ENCODE measurements at regions not wholly inside any gene's neighbourhood (a gene's known extent, or its start where the extent isn't known, plus 50 kb on each side); places are given as distances from the start of the nearest gene placed in this dataset.

DNA sequence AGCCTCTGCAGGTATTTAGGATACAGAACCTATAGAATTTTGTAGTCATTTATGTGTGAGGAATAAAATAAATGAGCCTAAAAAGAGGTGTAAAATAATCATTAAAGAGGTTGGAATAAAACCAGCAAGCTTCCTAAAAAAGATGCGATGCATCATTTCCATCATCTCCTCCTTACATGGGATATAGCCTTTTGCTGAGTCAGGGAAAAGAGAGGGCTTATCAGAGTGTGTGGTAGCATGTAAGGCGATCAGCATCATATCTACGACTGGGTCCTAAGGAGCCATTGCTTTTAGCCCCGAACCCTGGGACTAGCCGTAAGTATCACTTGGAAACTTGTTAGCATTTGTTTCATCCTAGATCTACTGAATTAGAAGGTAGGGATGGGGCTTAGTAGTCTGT is 94.9 kb downstream of the DTWD1 start:
- Mint-ChIP-seq H3K4me3 (no peak overlapping the region), H3K4me1 (peaks cover 0 to 5% (median 0%) of the 10 kb centered on the region in 7 donors), H3K27ac (no peak overlapping the region), H3K36me3 (peaks cover 0 to 9% (median 3%) of the 10 kb centered on the region in 5 donors), H3K9me3 (peaks cover 5 to 16% (median 8%) of the 10 kb centered on the region in 11 donors), H3K27me3 (peaks cover 0 to 11% (median 3%) of the 10 kb centered on the region in 5 donors)
- Histone ChIP-seq H3K4me1 (ENCODE audit: control insufficient read depth in 2 of 2, insufficient read depth in 2 of 2, low read length in 2 of 2) (no peaks in the 10 kb centered on the region), H3K36me3 (ENCODE audit: control insufficient read depth in 2 of 3, insufficient read depth in 3 of 3, low read length in 3 of 3) (no peaks in the 10 kb centered on the region), H3K27ac (ENCODE audit: low read depth, low read length) (no peak overlapping the region), H3K4me3 (ENCODE audit: low read length) (no peak overlapping the region), H3K27me3 (ENCODE audit: control insufficient read depth in 2 of 2, insufficient read depth in 2 of 2, low read length in 2 of 2) (no peaks in the 10 kb centered on the region), H3K9me3 (ENCODE audit: control insufficient read depth in 2 of 3, low read length in 3 of 3) (peaks cover 0 to 5% (median 0%) of the 10 kb centered on the region in 3 experiments)
- DNase-seq (no peak), ATAC-seq (no peak)
- POLR2A ChIA-PET = no interaction called here
- intact Hi-C loops (cut with micrococcal nuclease) = no loop called here
- CTCF ChIA-PET = no interaction called here

DNA sequence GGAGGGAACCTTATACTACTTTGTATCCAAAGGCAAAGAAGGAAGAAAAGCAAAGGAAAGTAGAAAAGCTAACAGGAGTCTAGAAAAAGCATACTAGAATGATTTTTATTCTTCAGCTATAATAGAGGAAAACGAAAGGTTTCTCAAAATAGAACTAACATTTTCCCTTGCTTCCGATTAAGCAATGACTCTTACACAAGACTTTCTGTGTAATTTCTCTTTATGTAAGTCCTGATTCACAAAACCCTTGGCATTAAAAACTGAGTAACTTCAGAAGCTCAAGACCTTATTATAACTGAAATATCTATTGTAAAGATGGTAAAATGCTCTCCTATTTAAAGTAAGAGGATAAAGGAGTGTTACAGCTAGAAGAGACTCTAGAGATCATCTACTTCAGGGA is 97.4 kb downstream of the DTWD1 start:
- no peak overlapping the region for H3K4me3 ChIP-seq (ENCODE audit: low read length)
- H3K9me3 ChIP-seq (ENCODE audit: control insufficient read depth in 2 of 3, low read length in 3 of 3) = no peaks in the 10 kb centered on the region
- no peaks in the 10 kb centered on the region for H3K27me3 ChIP-seq (ENCODE audit: control insufficient read depth in 2 of 2, insufficient read depth in 2 of 2, low read length in 2 of 2)
- H3K27ac ChIP-seq (ENCODE audit: low read depth, low read length) = no peak overlapping the region
- H3K4me1 Mint-ChIP-seq = peaks cover 0 to 5% (median 0%) of the 10 kb centered on the region in 7 donors
- POLR2A ChIA-PET = no interaction called here
- intact Hi-C loops (cut with micrococcal nuclease) = no loop called here
- H3K36me3 Mint-ChIP-seq = no peaks in the 10 kb centered on the region
- no peak overlapping the region for H3K4me3 Mint-ChIP-seq
- H3K27me3 Mint-ChIP-seq = peaks cover 3 to 19% (median 5%) of the 10 kb centered on the region in 5 donors
- DNase-seq = no peak
- H3K27ac Mint-ChIP-seq = no peak overlapping the region
- H3K4me1 ChIP-seq (ENCODE audit: control insufficient read depth in 2 of 2, insufficient read depth in 2 of 2, low read length in 2 of 2) = no peaks in the 10 kb centered on the region
- CTCF ChIA-PET = no interaction called here
- H3K36me3 ChIP-seq (ENCODE audit: control insufficient read depth in 2 of 3, insufficient read depth in 3 of 3, low read length in 3 of 3) = no peaks in the 10 kb centered on the region
- peaks cover 0 to 3% (median 0%) of the 10 kb centered on the region in 11 donors for H3K9me3 Mint-ChIP-seq
- ATAC-seq = no peak

DNA sequence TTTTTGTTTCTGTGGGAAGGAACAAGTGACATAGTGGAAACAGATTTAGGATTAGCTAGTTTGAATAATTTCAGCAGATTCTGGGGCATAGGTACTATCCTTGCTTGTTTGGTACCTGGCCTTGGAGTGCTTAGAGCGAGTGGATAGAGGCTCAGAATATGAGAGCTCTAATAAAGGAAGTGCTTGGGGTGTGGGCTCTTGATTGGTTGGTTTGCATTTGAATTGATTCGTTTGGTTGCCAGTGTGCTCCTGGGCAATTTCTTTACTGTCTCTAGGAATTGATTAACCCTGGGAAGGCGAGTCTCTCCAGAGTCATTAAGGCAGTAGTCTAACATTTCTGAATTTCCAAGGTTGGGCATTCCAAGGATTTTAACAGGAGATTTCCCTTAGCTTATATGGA is 98.0 kb downstream of the DTWD1 start:
- ChIA-PET CTCF (no interaction called here), POLR2A (no interaction called here)
- Histone ChIP-seq H3K4me3 (ENCODE audit: low read length) (no peak overlapping the region), H3K9me3 (ENCODE audit: control insufficient read depth in 2 of 3, low read length in 3 of 3) (no peaks in the 10 kb centered on the region), H3K27ac (ENCODE audit: low read depth, low read length) (no peak overlapping the region), H3K27me3 (ENCODE audit: control insufficient read depth in 2 of 2, insufficient read depth in 2 of 2, low read length in 2 of 2) (no peaks in the 10 kb centered on the region), H3K4me1 (ENCODE audit: control insufficient read depth in 2 of 2, insufficient read depth in 2 of 2, low read length in 2 of 2) (no peaks in the 10 kb centered on the region), H3K36me3 (ENCODE audit: control insufficient read depth in 2 of 3, insufficient read depth in 3 of 3, low read length in 3 of 3) (no peaks in the 10 kb centered on the region)
- ATAC-seq (no peak), DNase-seq (no peak)
- Mint-ChIP-seq H3K4me1 (peaks cover 0 to 5% (median 0%) of the 10 kb centered on the region in 7 donors), H3K27me3 (peaks cover 5 to 19% (median 10%) of the 10 kb centered on the region in 5 donors), H3K9me3 (peaks cover 0 to 3% (median 0%) of the 10 kb centered on the region in 11 donors), H3K36me3 (no peaks in the 10 kb centered on the region), H3K27ac (no peak overlapping the region), H3K4me3 (no peak overlapping the region)
- intact Hi-C loops (cut with micrococcal nuclease) = no loop called here

DNA sequence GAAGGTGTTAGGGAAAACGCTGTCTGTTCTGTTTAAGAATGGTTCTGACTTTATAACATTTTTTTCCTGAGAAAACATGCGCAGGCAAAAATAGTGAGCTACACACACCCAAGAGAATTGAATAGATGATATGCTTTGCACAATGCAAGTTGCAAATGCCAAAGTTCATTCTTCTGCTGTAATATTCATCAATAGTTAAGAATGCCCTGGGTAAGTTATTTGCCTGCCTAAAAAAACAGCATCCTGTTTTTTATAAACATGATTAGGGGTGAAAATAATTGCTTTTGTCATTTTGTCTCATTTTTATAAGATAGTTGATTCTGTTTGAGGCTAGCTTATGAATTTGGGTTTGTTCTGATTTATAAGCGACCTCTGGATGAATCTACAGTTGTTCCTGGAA is 99.4 kb downstream of the DTWD1 start:
- Mint-ChIP-seq H3K9me3 (peaks cover under 1 to 5% (median 3%) of the 10 kb centered on the region in 11 donors), H3K27me3 (peaks cover 5 to 21% (median 10%) of the 10 kb centered on the region in 5 donors), H3K36me3 (no peaks in the 10 kb centered on the region), H3K4me3 (no peak overlapping the region), H3K27ac (no peak overlapping the region), H3K4me1 (peaks cover 0 to 5% (median 0%) of the 10 kb centered on the region in 7 donors)
- CTCF ChIA-PET = no interaction called here
- intact Hi-C loops (cut with micrococcal nuclease) = no loop called here
- Histone ChIP-seq H3K36me3 (ENCODE audit: control insufficient read depth in 2 of 3, insufficient read depth in 3 of 3, low read length in 3 of 3) (no peaks in the 10 kb centered on the region), H3K4me3 (ENCODE audit: low read length) (no peak overlapping the region), H3K27ac (ENCODE audit: low read depth, low read length) (no peak overlapping the region), H3K4me1 (ENCODE audit: control insufficient read depth in 2 of 2, insufficient read depth in 2 of 2, low read length in 2 of 2) (no peaks in the 10 kb centered on the region), H3K9me3 (ENCODE audit: control insufficient read depth in 2 of 3, low read length in 3 of 3) (no peaks in the 10 kb centered on the region), H3K27me3 (ENCODE audit: control insufficient read depth in 2 of 2, insufficient read depth in 2 of 2, low read length in 2 of 2) (no peaks in the 10 kb centered on the region)
- POLR2A ChIA-PET = no interaction called here
- no peak for ATAC-seq
- DNase-seq = no peak

DNA sequence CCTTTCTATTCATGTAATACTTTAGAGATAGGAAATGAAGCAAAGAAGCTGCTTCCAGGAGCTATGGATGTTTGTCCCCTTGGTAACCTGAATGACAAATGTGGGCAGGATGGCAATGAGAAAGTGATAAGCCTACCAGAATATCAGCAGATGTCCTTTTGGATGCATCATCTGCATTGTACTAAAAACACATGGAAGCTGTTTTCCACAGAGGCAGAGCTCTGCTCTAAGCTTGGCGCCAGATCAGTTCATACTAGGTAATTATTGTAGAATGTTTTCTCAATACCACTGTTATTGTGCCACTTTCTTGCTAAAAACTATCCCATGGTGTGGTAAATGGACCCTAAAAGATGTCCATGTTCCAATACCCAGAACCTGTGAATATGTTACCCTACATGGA is 100.2 kb downstream of the DTWD1 start:
- DNase-seq (no peak), ATAC-seq (no peak)
- peaks cover 2 to 11% (median 8%) of the 10 kb centered on the region in 11 donors for H3K9me3 Mint-ChIP-seq
- H3K27ac ChIP-seq (ENCODE audit: low read depth, low read length) = no peak overlapping the region
- H3K4me1 Mint-ChIP-seq = peaks cover 0 to 5% (median 0%) of the 10 kb centered on the region in 7 donors
- intact Hi-C loops (cut with micrococcal nuclease) = no loop called here
- H3K4me3 Mint-ChIP-seq = no peak overlapping the region
- no peaks in the 10 kb centered on the region for H3K27me3 ChIP-seq (ENCODE audit: control insufficient read depth in 2 of 2, insufficient read depth in 2 of 2, low read length in 2 of 2)
- no peak overlapping the region for H3K4me3 ChIP-seq (ENCODE audit: low read length)
- H3K36me3 Mint-ChIP-seq = no peaks in the 10 kb centered on the region
- no peaks in the 10 kb centered on the region for H3K9me3 ChIP-seq (ENCODE audit: control insufficient read depth in 2 of 3, low read length in 3 of 3)
- ChIA-PET POLR2A (no interaction called here), CTCF (no interaction called here)
- H3K4me1 ChIP-seq (ENCODE audit: control insufficient read depth in 2 of 2, insufficient read depth in 2 of 2, low read length in 2 of 2) = no peaks in the 10 kb centered on the region
- H3K27ac Mint-ChIP-seq = no peak overlapping the region
- peaks cover 5 to 21% (median 15%) of the 10 kb centered on the region in 5 donors for H3K27me3 Mint-ChIP-seq
- H3K36me3 ChIP-seq (ENCODE audit: control insufficient read depth in 2 of 3, insufficient read depth in 3 of 3, low read length in 3 of 3) = no peaks in the 10 kb centered on the region

DNA sequence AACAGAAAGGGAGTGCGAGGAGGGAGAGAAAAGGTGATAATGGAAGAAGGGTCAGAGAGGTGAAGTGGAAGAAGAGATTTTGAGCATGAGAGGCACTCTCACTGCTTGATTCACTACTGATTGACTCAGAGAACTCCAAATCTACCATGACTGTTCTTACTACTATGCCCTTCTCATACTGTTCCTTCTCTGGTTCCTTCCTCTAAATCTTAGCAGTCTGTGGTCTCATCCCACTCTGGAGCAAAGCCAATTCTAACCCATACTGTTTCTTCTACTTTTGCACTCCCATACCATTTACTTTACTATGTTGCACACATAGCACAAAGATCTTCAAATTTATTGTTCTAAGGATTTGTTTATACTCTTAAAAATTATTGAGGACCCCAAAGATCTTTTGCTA is 100.8 kb downstream of the DTWD1 start:
- no peaks in the 10 kb centered on the region for H3K9me3 ChIP-seq (ENCODE audit: control insufficient read depth in 2 of 3, low read length in 3 of 3)
- Mint-ChIP-seq H3K27me3 (peaks cover 5 to 21% (median 15%) of the 10 kb centered on the region in 5 donors), H3K9me3 (peaks cover 5 to 17% (median 11%) of the 10 kb centered on the region in 11 donors), H3K4me1 (peaks cover 0 to 5% (median 0%) of the 10 kb centered on the region in 7 donors), H3K27ac (no peak overlapping the region), H3K36me3 (no peaks in the 10 kb centered on the region), H3K4me3 (no peak overlapping the region)
- H3K27ac ChIP-seq (ENCODE audit: low read depth, low read length) = no peak overlapping the region
- no peak overlapping the region for H3K4me3 ChIP-seq (ENCODE audit: low read length)
- H3K4me1 ChIP-seq (ENCODE audit: control insufficient read depth in 2 of 2, insufficient read depth in 2 of 2, low read length in 2 of 2) = no peaks in the 10 kb centered on the region
- ATAC-seq (no peak), DNase-seq (no peak)
- intact Hi-C loops (cut with micrococcal nuclease) = no loop called here
- CTCF ChIA-PET = no interaction called here
- no peaks in the 10 kb centered on the region for H3K36me3 ChIP-seq (ENCODE audit: control insufficient read depth in 2 of 3, insufficient read depth in 3 of 3, low read length in 3 of 3)
- H3K27me3 ChIP-seq (ENCODE audit: control insufficient read depth in 2 of 2, insufficient read depth in 2 of 2, low read length in 2 of 2) = no peaks in the 10 kb centered on the region
- POLR2A ChIA-PET = no interaction called here

DNA sequence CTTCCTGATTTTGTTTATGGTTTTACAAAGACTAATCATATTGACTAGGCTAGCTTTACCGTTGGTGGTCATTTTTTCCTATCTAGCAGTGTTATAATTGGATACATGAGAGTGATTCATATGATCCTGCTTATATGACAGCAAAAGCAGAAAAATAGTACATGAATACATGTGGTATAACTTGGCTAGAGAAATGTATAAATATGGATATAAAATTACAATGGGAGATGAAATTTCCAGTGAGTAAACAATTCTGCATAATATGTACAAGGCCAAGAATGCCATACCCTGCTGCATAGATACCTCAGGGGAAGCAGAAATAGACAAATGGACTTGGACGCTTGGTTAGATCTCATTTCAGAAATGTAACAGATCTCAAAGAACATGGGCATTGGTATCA is 103.1 kb downstream of the DTWD1 start:
- Histone ChIP-seq H3K27ac (ENCODE audit: low read depth, low read length) (no peak overlapping the region), H3K9me3 (ENCODE audit: control insufficient read depth in 2 of 3, low read length in 3 of 3) (no peaks in the 10 kb centered on the region), H3K36me3 (ENCODE audit: control insufficient read depth in 2 of 3, insufficient read depth in 3 of 3, low read length in 3 of 3) (no peaks in the 10 kb centered on the region), H3K4me1 (ENCODE audit: control insufficient read depth in 2 of 2, insufficient read depth in 2 of 2, low read length in 2 of 2) (no peaks in the 10 kb centered on the region), H3K27me3 (ENCODE audit: control insufficient read depth in 2 of 2, insufficient read depth in 2 of 2, low read length in 2 of 2) (no peaks in the 10 kb centered on the region), H3K4me3 (ENCODE audit: low read length) (no peak overlapping the region)
- intact Hi-C loops (cut with micrococcal nuclease) = no loop called here
- Mint-ChIP-seq H3K4me3 (no peak overlapping the region), H3K27ac (no peak overlapping the region), H3K36me3 (no peaks in the 10 kb centered on the region), H3K4me1 (peaks cover 0 to 4% (median 0%) of the 10 kb centered on the region in 7 donors), H3K9me3 (peaks cover 7 to 27% (median 15%) of the 10 kb centered on the region in 11 donors), H3K27me3 (peaks cover 5 to 26% (median 15%) of the 10 kb centered on the region in 5 donors)
- ATAC-seq = no peak
- ChIA-PET POLR2A (no interaction called here), CTCF (no interaction called here)
- no peak for DNase-seq

Data from naive thymus-derived CD4-positive, alpha-beta T cell (primary cell).